ENCODE measurements at regions not wholly inside any gene's neighbourhood (a gene's known extent, or its start where the extent isn't known, plus 50 kb on each side); places are given as distances from the start of the nearest gene placed in this dataset.

DNA sequence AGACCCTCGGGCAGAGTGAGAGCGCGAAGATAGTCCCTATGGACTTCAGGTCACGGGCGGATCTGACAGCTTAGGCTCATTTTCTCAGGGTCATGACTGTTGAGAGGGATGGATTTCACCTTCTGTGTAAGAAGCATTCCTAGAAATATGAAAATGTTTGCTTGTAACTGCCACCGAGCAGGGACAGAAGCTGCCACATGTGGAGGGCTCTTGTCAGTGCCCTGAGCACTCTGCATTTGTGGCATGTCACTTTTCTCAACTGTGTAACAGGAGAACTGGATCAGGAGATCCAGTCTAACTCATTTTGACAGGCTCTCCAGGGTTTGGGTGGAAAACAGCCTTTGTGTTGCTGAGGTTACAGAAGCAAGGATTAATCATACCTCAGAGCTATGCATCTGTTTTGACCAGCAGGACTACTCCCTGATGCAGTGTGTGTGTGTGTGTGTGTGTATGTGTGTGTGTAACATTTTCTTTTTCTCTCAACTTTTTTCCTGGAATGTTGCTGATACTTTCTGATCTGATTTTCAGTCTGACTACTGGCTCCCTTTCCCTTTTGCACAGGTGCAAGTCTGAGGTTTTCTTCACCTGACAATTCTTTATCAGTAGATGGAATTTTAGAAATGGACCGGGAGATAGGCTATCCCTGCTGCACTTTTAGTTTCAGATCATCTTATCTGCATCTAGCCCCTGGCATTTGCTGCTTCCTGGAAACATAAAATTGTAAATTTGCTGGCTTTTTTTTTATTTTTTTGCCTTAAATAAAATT, 183.3 kb downstream of the STK31 start:
- no peak overlapping the region for H3K4me3 Mint-ChIP-seq (ENCODE audit: unreplicated experiment)
- POLR2A ChIA-PET = interaction anchor here (1.4 kb wide), 1 partner anchor 10 kb away, joined by 3 read pairs; no protein-coding TSS in a partner anchor
- no peak for TF ChIP-seq CTCF (IDR thresholded peaks at IDR 0.05; ENCODE audit: unreplicated experiment)
- no peak overlapping the region for H3K27ac Mint-ChIP-seq (ENCODE audit: low read depth, unreplicated experiment)
- no TSS peak for BruUV-seq (replicated peaks)
- no peaks in the 10 kb centered on the region for H3K36me3 Mint-ChIP-seq (ENCODE audit: insufficient read depth, unreplicated experiment)
- H3K9me3 Mint-ChIP-seq (ENCODE audit: unreplicated experiment) = peaks cover 8% of the 10 kb centered on the region
- intact Hi-C loops (cut with micrococcal nuclease) = no loop called here
- no peaks in the 10 kb centered on the region for H3K4me1 Mint-ChIP-seq (ENCODE audit: insufficient read depth, unreplicated experiment)
- H3K27me3 Mint-ChIP-seq (ENCODE audit: insufficient read depth, unreplicated experiment) = no peaks in the 10 kb centered on the region
- DNase-seq (ENCODE audit: unreplicated experiment) = no peak
- CTCF ChIA-PET = interaction anchor here (1.0 kb wide), 1 partner anchor 46 kb away, joined by 4 read pairs; no protein-coding TSS in a partner anchor

DNA sequence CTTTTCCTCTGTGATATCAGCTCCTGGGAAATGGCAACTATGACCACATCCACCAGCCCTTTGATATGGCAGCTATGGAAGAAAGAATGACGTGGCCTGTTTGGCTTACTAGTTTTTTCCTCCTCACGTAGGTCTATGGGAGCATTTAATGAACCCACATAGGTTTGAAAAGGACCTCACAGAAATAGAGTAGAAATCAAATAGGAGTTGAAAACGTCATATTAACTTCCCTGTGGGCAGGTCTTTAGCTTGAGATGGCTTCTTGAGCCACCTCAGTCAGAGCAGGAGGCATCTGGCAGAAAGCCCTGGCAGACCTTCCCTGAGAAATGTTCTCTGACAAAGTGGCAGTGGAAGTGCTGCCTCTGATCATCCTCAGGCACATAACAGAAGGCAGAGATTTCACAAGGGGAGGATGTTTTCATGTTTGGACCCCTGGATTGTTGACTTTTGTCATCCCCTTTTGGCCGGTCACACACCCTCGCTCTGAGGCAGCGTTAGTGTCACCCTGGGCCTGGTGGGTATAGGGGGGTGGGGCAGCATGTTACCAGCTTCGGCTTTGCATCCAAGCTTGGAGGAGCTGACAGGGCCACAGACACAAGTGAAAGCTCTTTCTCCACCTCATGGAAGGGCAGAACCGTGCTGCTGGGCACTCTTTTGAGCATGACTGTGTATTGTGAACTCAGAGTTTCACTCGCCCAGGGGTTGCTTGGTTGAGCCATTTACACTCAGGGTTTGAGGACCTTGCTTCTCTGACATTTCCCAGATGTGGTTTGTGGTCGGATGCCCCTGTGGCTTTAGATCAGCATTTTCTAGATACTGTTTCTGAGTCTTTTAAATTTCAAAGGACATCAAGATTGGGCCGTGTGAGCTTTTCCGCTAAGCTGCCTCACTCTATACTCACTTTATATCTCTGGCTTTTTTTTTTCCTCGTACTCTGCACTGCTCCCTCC, 184.2 kb downstream of the STK31 start:
- H3K27ac Mint-ChIP-seq (ENCODE audit: low read depth, unreplicated experiment) = no peak overlapping the region
- POLR2A ChIA-PET = interaction anchor here (1.4 kb wide), 1 partner anchor 11 kb away, joined by 3 read pairs; no protein-coding TSS in a partner anchor
- no peak for DNase-seq (ENCODE audit: unreplicated experiment)
- H3K4me1 Mint-ChIP-seq (ENCODE audit: insufficient read depth, unreplicated experiment) = no peaks in the 10 kb centered on the region
- no peak overlapping the region for H3K4me3 Mint-ChIP-seq (ENCODE audit: unreplicated experiment)
- BruUV-seq (replicated peaks) = no TSS peak
- no peaks in the 10 kb centered on the region for H3K36me3 Mint-ChIP-seq (ENCODE audit: insufficient read depth, unreplicated experiment)
- CTCF ChIA-PET = interaction anchor here (0.7 to 1.2 kb wide), 4 partner anchors 31 to 1097 kb away, joined by 3 to 4 read pairs (median 4); no protein-coding TSS in a partner anchor
- no peaks in the 10 kb centered on the region for H3K27me3 Mint-ChIP-seq (ENCODE audit: insufficient read depth, unreplicated experiment)
- no peak for TF ChIP-seq CTCF (IDR thresholded peaks at IDR 0.05; ENCODE audit: unreplicated experiment)
- H3K9me3 Mint-ChIP-seq (ENCODE audit: unreplicated experiment) = peaks cover 8% of the 10 kb centered on the region
- intact Hi-C loops (cut with micrococcal nuclease) = no loop called here

- intact Hi-C loops (cut with micrococcal nuclease) = no loop called here
- Mint-ChIP-seq H3K9me3 (ENCODE audit: unreplicated experiment) (peaks cover 2% of the 10 kb centered on the region), H3K27ac (ENCODE audit: low read depth, unreplicated experiment) (no peak overlapping the region), H3K4me1 (ENCODE audit: insufficient read depth, unreplicated experiment) (no peaks in the 10 kb centered on the region), H3K4me3 (ENCODE audit: unreplicated experiment) (no peak overlapping the region), H3K36me3 (ENCODE audit: insufficient read depth, unreplicated experiment) (no peaks in the 10 kb centered on the region), H3K27me3 (ENCODE audit: insufficient read depth, unreplicated experiment) (no peaks in the 10 kb centered on the region)
- no TSS peak for BruUV-seq (replicated peaks)
- POLR2A ChIA-PET = no interaction called here
- DNase-seq (ENCODE audit: unreplicated experiment) = no peak
- CTCF ChIA-PET = interaction anchor here (0.7 to 1.2 kb wide), 3 partner anchors 32 to 1098 kb away, joined by 3 to 4 read pairs (median 3); no protein-coding TSS in a partner anchor
- TF ChIP-seq CTCF (IDR thresholded peaks at IDR 0.05; ENCODE audit: unreplicated experiment) = no peak
These were observed 185.0 kb downstream of the STK31 start for GRCh38 chr7:23894892-23895569.
